G401.6 (cell line): ENCODE measurements at regions not wholly inside any gene's neighbourhood (a gene's known extent, or its start where the extent isn't known, plus 50 kb on each side); places are given as distances from the start of the nearest gene placed in this dataset.
"Not testable (repeated sequence)": the region's sequence is repeated elsewhere in the genome, so short reads cannot be mapped to it uniquely, and the experiment has no call there.

Source experiments
- FAIRE-seq: peaks from 2 replicates; lab custom pipeline; 2012; peaks lifted over from hg19 to GRCh38; lab: Jason Lieb, UNC

GRCh38 chr5:99437986-99438385 lies 509.2 kb upstream of the CHD1 start:
- FAIRE-seq = no peak

- FAIRE-seq = not testable (repeated sequence)
Measured at GRCh38 chr5:99423396-99423795, 494.6 kb upstream of the CHD1 start.

DNA sequence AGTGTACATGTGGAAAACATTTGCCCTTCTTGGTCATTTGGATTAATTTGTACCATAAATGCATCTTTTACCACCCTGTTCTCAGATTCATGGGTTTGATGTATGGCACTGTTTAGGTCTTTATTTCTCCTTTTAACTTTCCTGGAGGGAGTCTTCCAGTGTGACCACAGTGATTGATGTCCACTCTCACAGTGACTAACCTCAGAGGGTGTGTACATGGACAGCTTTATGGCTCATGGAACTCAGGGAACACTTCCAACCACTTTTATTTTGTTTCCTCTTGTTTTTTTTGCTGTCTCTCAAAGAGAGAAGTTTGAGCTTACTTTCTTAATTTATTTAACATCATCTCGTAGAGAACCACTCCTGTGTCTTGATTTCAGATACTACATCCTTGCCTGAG lies 489.8 kb upstream of the CHD1 start:
- not testable (repeated sequence) for FAIRE-seq

DNA sequence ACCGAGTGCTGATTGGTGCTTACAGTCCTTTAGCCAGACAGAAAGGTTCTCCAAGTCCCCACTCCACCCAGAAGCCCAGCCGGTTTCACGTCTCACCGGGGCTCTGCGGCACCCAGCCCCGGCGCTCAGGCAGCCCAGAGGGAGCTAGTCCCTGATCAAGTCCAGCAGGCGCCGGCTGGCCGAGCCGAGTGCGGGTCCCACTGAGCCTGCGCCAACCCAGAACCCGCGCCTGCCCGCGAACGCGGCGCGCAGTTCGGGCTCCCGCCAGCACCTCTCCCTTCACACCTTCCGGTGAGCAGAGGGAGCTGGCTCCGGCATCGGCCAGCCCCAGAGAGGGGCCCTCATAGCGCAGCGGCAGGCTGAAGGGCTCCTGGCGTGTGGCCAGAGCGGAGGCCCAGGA lies 481.6 kb upstream of the CHD1 start:
- not testable (repeated sequence) for FAIRE-seq

- FAIRE-seq = not testable (repeated sequence)
Measured at GRCh38 chr5:99404764-99405302, 476.0 kb upstream of the CHD1 start.

DNA sequence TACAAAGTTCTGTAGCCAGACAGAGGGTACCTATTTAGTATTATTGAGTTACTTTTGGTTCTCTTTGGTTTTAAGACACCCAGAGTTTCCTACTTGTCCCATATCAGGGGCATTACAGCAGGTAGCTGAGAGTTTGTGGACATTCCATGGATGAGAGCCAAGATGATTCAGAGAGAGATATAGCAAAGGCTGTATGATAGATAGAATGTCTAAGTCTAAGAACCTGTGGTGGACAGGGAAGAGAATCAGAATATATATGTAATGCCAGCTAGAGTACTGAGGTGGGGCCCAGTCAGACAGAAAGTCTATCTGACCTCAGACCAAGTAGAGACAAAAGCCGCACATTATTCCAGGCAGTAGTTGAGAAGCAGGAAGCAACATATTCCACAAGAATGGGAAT lies 471.8 kb upstream of the CHD1 start:
- FAIRE-seq = not testable (repeated sequence)

GRCh38 chr5:99398976-99399375 lies 470.2 kb upstream of the CHD1 start:
- FAIRE-seq = no peak

DNA sequence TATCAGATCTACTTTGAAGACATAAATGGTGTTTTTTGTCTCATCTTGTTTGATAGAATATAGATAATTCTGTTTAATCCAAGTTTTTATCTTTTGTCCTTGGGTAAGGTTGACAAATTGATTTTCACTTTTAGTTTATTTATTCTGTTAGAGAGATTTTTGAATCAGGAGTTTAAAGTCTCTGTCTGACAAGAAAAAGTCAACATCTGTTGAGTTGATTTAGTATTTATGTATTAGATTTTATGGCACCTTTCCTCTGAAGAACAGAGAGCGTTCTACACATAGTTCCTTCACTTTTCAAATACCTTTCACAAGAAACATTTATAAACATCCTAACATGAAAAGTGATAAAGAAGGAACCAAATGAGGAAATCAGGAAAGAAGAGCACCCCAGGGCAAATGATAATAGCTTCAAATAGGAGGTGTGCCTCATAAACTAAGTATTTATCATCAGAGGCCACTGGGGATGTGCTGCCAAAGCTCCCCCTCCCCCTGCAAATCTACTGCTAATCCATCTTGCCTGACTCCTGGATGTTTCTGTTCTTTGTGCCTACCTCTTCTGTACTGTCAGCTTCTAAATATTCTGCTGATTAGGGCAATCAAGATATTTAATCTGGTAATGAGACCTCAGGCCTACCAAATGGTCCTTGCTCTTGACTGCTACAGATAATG lies 457.7 kb upstream of the CHD1 start:
- FAIRE-seq = no peak

- FAIRE-seq = no peak
Measured at GRCh38 chr5:99379187-99379586, 450.4 kb upstream of the CHD1 start.

- no peak for FAIRE-seq
Measured at GRCh38 chr5:99378443-99378842, 449.6 kb upstream of the CHD1 start.

GRCh38 chr5:99369797-99370593 lies 441.2 kb upstream of the CHD1 start:
- FAIRE-seq = no peak

GRCh38 chr5:99368726-99369125 lies 439.9 kb upstream of the CHD1 start:
- FAIRE-seq = no peak

GRCh38 chr5:99355881-99356280 lies 427.1 kb upstream of the CHD1 start:
- no peak for FAIRE-seq

DNA sequence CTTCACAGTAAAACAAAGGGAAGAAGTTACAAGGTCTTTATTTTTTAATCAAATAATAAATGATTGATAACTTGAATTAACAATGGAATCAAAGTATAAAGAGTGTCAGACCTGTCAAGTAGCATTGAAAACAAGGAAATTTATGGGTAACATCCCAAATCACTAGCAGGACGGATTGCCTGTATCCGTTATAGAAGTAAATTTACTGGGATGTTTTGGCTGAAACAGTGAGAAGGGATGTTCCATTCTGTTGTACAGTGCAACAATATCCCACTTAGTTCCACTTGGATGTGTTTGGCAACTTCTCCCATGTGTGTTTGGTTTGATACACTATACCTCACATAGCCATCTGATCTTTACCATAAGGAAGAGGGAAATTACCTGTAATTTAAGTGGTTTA lies 421.0 kb upstream of the CHD1 start:
- no peak for FAIRE-seq

- no peak for FAIRE-seq
Measured at GRCh38 chr5:99348597-99348996, 419.8 kb upstream of the CHD1 start.

- FAIRE-seq = not testable (repeated sequence)
Measured at GRCh38 chr5:99339758-99340157, 411.0 kb upstream of the CHD1 start.

DNA sequence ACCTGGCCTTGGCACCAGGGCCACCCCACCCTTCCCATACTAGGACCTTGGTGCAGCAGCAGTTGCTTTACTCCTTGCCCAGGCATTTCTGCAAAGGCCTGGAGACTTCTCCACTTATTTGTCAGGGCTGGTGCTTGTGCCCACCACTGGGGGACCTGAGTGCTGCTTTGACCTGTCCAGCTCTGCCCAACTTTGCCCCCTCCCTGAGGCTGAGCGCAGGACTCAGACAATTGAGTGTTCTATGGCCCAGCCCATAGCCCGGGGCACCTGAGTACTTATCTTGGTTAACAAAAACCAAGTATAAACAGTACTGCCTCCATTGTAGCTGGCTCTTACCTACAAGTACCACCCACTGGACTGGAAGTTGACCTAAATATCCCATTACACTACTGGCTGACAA lies 406.1 kb upstream of the CHD1 start:
- no peak for FAIRE-seq

GRCh38 chr5:99331061-99331460 lies 402.3 kb upstream of the CHD1 start:
- FAIRE-seq = no peak

GRCh38 chr5:99320436-99320835 lies 391.6 kb upstream of the CHD1 start:
- FAIRE-seq = no peak

DNA sequence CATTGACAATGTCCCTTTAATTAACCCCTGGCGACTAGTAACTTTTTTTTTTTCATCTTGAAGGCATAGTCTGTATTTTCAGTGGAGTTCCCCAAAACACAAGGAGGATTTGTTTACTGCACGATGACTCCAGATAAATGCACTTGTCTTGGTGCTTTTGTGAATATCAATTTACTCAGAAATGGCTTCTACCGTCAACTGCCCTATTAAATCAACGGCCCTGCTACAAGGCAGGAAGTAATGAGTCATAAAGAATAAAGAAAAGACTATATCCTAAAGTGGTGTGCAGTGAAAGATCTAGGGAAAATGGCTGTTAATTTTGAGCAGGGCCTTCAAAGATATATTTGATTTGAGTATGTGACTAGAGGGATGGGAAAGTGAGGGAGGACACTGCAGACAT lies 388.3 kb upstream of the CHD1 start:
- no peak for FAIRE-seq

DNA sequence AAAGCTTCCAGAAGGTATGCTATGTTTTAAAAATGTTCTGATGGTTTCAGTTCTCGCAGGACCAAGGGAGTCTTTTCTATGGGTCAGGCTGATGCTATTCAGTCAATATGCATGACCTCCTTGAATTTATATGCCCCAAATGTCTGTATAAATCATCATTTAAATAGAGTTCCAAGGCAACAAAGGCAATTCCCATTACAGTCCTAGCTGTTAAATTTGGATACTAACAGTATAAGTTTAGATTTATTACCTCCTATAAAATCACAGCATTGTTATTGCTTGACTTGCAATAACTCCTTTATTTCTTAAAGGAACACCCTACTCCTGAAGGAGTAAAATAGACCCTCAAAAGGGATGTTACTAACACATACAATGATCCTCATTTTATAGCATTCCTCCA lies 387.7 kb upstream of the CHD1 start:
- FAIRE-seq = no peak

- FAIRE-seq = no peak
Measured at GRCh38 chr5:99315413-99316183, 386.8 kb upstream of the CHD1 start.

GRCh38 chr5:99314721-99315120 lies 385.9 kb upstream of the CHD1 start:
- FAIRE-seq = no peak
